ENCODE measurements at regions not wholly inside any gene's neighbourhood (a gene's known extent, or its start where the extent isn't known, plus 50 kb on each side); places are given as distances from the start of the nearest gene placed in this dataset.

- no peak overlapping the region for H2AFZ ChIP-seq (ENCODE audit: low read depth, low read length)
- H3K4me3 ChIP-seq: no peak overlapping the region
- no peak for ATAC-seq
- in situ Hi-C loops (cut with MboI) (no loop called here), intact Hi-C loops (cut with micrococcal nuclease) (no loop called here)
- no peaks in the 10 kb centered on the region for H4K20me1 ChIP-seq (replicated peaks; ENCODE audit: control insufficient read depth, insufficient read depth, low read length)
- no peak overlapping the region for H3K9ac ChIP-seq (ENCODE audit: insufficient read depth in 1 of 2, low read depth in 2 of 2, low read length in 2 of 2)
- no peaks in the 10 kb centered on the region for H3K4me1 ChIP-seq (replicated peaks in 1 of 2; ENCODE audit: control insufficient read depth in 2 of 2, insufficient read depth in 2 of 2, low read length in 2 of 2)
- H3K9me1 ChIP-seq (ENCODE audit: control insufficient read depth, insufficient read depth, low read length): no peaks in the 10 kb centered on the region
- no TSS peak for BruUV-seq (replicated peaks)
- no peak for TF ChIP-seq HCFC1 (IDR thresholded peaks at IDR 0.05; ENCODE audit: low read depth, low read length)
- POLR2A ChIA-PET: no interaction called here
- no peaks in the 10 kb centered on the region for H3K79me2 ChIP-seq (ENCODE audit: control insufficient read depth, insufficient read depth, low read length)
- H3K27ac ChIP-seq (ENCODE audit: extremely low read depth, low read depth, low read length): no peak overlapping the region
- no peaks in the 10 kb centered on the region for H3K27me3 ChIP-seq (ENCODE audit: control insufficient read depth in 2 of 2, insufficient read depth in 2 of 2, low read length in 2 of 2)
- DNase-seq (ENCODE audit: extremely low read depth in 1 of 4, low spot score in 3 of 4): no peak
- no peaks in the 10 kb centered on the region for H3K9me3 ChIP-seq (replicated peaks; ENCODE audit: control insufficient read depth, insufficient read depth, low read depth, low read length)
- FAIRE-seq: no peak
- CTCF ChIA-PET (ENCODE audit: low intra/inter-chr PET ratio): no interaction called here
- no peak overlapping the region for H3K4me2 ChIP-seq (ENCODE audit: insufficient read depth, low read length)
- no peaks in the 10 kb centered on the region for H3K36me3 ChIP-seq (ENCODE audit: control insufficient read depth, insufficient read depth, low read length)
These were observed 455.0 kb upstream of the FTMT start for GRCh38 chr5:121396716-121397115.

- Histone ChIP-seq H3K4me2 (ENCODE audit: insufficient read depth, low read length) (no peak overlapping the region), H2AFZ (ENCODE audit: low read depth, low read length) (no peak overlapping the region), H3K9me1 (ENCODE audit: control insufficient read depth, insufficient read depth, low read length) (no peaks in the 10 kb centered on the region), H3K79me2 (ENCODE audit: control insufficient read depth, insufficient read depth, low read length) (no peaks in the 10 kb centered on the region), H3K27ac (ENCODE audit: extremely low read depth, low read depth, low read length) (no peak overlapping the region), H3K9ac (ENCODE audit: insufficient read depth in 1 of 2, low read depth in 2 of 2, low read length in 2 of 2) (no peak overlapping the region), H3K9me3 (replicated peaks; ENCODE audit: control insufficient read depth, insufficient read depth, low read depth, low read length) (no peaks in the 10 kb centered on the region), H3K36me3 (ENCODE audit: control insufficient read depth, insufficient read depth, low read length) (no peaks in the 10 kb centered on the region), H4K20me1 (replicated peaks; ENCODE audit: control insufficient read depth, insufficient read depth, low read length) (no peaks in the 10 kb centered on the region), H3K4me3 (no peak overlapping the region), H3K27me3 (ENCODE audit: control insufficient read depth in 2 of 2, insufficient read depth in 2 of 2, low read length in 2 of 2) (no peaks in the 10 kb centered on the region), H3K4me1 (replicated peaks in 1 of 2; ENCODE audit: control insufficient read depth in 2 of 2, insufficient read depth in 2 of 2, low read length in 2 of 2) (no peaks in the 10 kb centered on the region)
- ChIA-PET CTCF (ENCODE audit: low intra/inter-chr PET ratio) (no interaction called here), POLR2A (no interaction called here)
- FAIRE-seq: no peak
- BruUV-seq (replicated peaks): no TSS peak
- no peak for DNase-seq (ENCODE audit: extremely low read depth in 1 of 4, low spot score in 3 of 4)
- 0% methylated on average over 1 of the region's 1 CpG for WGBS (ENCODE audit: insufficient coverage, low coverage, missing lambda C conversion rate)
- in situ Hi-C loops (cut with MboI) (no loop called here), intact Hi-C loops (cut with micrococcal nuclease) (no loop called here)
- no peak for ATAC-seq
- TF ChIP-seq TCF7L2 (IDR thresholded peaks at IDR 0.05; ENCODE audit: low read depth, low read length) (no peak), ZNF316 (IDR thresholded peaks at IDR 0.05) (no peak), ZNF165 (CRISPR knock-in tag; IDR thresholded peaks at IDR 0.05; ENCODE audit: borderline replicate concordance) (no peak), POLR2B (IDR thresholded peaks at IDR 0.05; ENCODE audit: low read depth, partially characterized antibody) (no peak), NFIC (IDR thresholded peaks at IDR 0.05) (no peak), BRD9 (IDR thresholded peaks at IDR 0.05; ENCODE audit: low read depth, partially characterized antibody) (no peak), BDP1 (IDR thresholded peaks at IDR 0.05; ENCODE audit: insufficient read depth, insufficient read length) (no peak), ZNF655 (CRISPR knock-in tag; IDR thresholded peaks at IDR 0.05) (no peak), SAFB2 (IDR thresholded peaks at IDR 0.05; ENCODE audit: borderline replicate concordance, low read depth, low read length, severe bottlenecking) (no peak), CBX3 (IDR thresholded peaks at IDR 0.05; ENCODE audit: borderline replicate concordance in 1 of 2, low read length in 2 of 2) (no peak), JUNB (CRISPR knock-in tag; conservative IDR thresholded peaks at IDR 0.05) (no peak), KAT7 (CRISPR knock-in tag; IDR thresholded peaks at IDR 0.05; ENCODE audit: borderline replicate concordance) (no peak), BMI1 (IDR thresholded peaks at IDR 0.05; ENCODE audit: low read length) (no peak), TCF15 (CRISPR knock-in tag; IDR thresholded peaks at IDR 0.05) (no peak), LCOR (CRISPR knock-in tag; IDR thresholded peaks at IDR 0.05) (no peak), OTX1 (CRISPR knock-in tag; IDR thresholded peaks at IDR 0.05) (no peak), NCOA4 (IDR thresholded peaks at IDR 0.05; ENCODE audit: partially characterized antibody) (no peak)
These were observed 451.8 kb upstream of the FTMT start for GRCh38 chr5:121399879-121400278.

All from K562 (cell line).